GM12878 (cell line): ENCODE measurements at regions not wholly inside any gene's neighbourhood (a gene's known extent, or its start where the extent isn't known, plus 50 kb on each side); places are given as distances from the start of the nearest gene placed in this dataset.

Experiments
- ASH2L ChIP-seq: fragments of 300-600, 200-600 bp; sonication (generic); IDR thresholded peaks from 2 replicates; pipeline ENCODE4 v1.6.1; 2017; ENCODE audit warnings: low read depth, mild to moderate bottlenecking, borderline replicate concordance
- BCLAF1 ChIP-seq: fragments of 450-650 bp; IDR thresholded peaks from 2 replicates; pipeline ENCODE4 v1.6.1; 2017; ENCODE audit warnings: antibody characterized with exemption, mild to moderate bottlenecking, moderate library complexity
- CEBPZ ChIP-seq: fragments of 150-350 bp; IDR thresholded peaks from 2 replicates; pipeline ENCODE4 v1.6.1; 2016; ENCODE audit warnings: low read depth, low read length
- DPF2 ChIP-seq: fragments of 450-650 bp; IDR thresholded peaks from 2 replicates; pipeline ENCODE4 v1.6.1; 2017; ENCODE audit warnings: mild to moderate bottlenecking
- E2F8 ChIP-seq: fragments of 450-650 bp; IDR thresholded peaks from 2 replicates; pipeline ENCODE4 v1.6.1; 2018; ENCODE audit warnings: mild to moderate bottlenecking, low read depth, moderate library complexity; ENCODE audit not compliant: partially characterized antibody
- FOS ChIP-seq: IDR thresholded peaks from 3 replicates; pipeline ENCODE4 v1.6.1; 2011; ENCODE audit warnings: borderline replicate concordance; ENCODE audit not compliant: insufficient read length; ENCODE audit errors: extremely low read depth
- KDM1A ChIP-seq: fragments of 200-600 bp; sonication (generic); IDR thresholded peaks from 2 replicates; pipeline ENCODE4 v1.6.1; 2016; ENCODE audit warnings: borderline replicate concordance
- LARP7 ChIP-seq: fragments of 450-650 bp; IDR thresholded peaks from 2 replicates; pipeline ENCODE4 v1.6.1; 2017; ENCODE audit warnings: mild to moderate bottlenecking
- MYB ChIP-seq: fragments of 150-350 bp; IDR thresholded peaks from 2 replicates; pipeline ENCODE4 v1.6.1; 2014; ENCODE audit warnings: mild to moderate bottlenecking, low read depth, low read length, borderline replicate concordance
- NFYA ChIP-seq: IDR thresholded peaks from 2 replicates; pipeline ENCODE4 v1.6.1; 2011; ENCODE audit warnings: low read depth, mild to moderate bottlenecking, low read length, improper control_type of control experiment, borderline replicate concordance
- NR2F1 ChIP-seq: fragments of 450-650 bp; conservative IDR thresholded peaks from 2 replicates; pipeline ENCODE4 v1.6.1; 2017; ENCODE audit warnings: mild to moderate bottlenecking
- RAD51 ChIP-seq: fragments of 450-650 bp; IDR thresholded peaks from 2 replicates; pipeline ENCODE4 v1.6.1; 2016; ENCODE audit warnings: moderate library complexity, mild to moderate bottlenecking, inconsistent platforms
- RBBP5 ChIP-seq: fragments of 200-600 bp; sonication (generic); conservative IDR thresholded peaks from 2 replicates; pipeline ENCODE4 v1.6.1; 2016
- SMAD1 ChIP-seq: fragments of 450-650 bp; IDR thresholded peaks from 2 replicates; pipeline ENCODE4 v1.6.1; 2018; ENCODE audit warnings: mild to moderate bottlenecking, low read depth; ENCODE audit not compliant: partially characterized antibody
- TBL1XR1 ChIP-seq: IDR thresholded peaks from 2 replicates; pipeline ENCODE4 v1.6.1; 2012; ENCODE audit warnings: low read depth, low read length, improper control_type of control experiment
- TCF3 ChIP-seq: IDR thresholded peaks from 2 replicates; pipeline ENCODE4 v1.6.1; 2012; ENCODE audit warnings: low read depth, mild to moderate bottlenecking, low read length, borderline replicate concordance; ENCODE audit not compliant: insufficient read depth
- TF ChIP-seq, protein P1 (sequence below): IDR thresholded peaks from 2 replicates; pipeline ENCODE4 v1.6.1; 2011; ENCODE audit warnings: mild to moderate bottlenecking, low read depth, low read length, moderate library complexity; ENCODE audit not compliant: insufficient replicate concordance
- TF ChIP-seq, protein P2 (sequence below): IDR thresholded peaks from 2 replicates; pipeline ENCODE4 v1.6.1; 2011; ENCODE audit warnings: low read depth, low read length, improper control_type of control experiment, borderline replicate concordance

GRCh38 chr10:52966904-52967303 is 194.3 kb upstream of the MBL2 start (continued):
- TF ChIP-seq BCLAF1 (no peak), E2F8 (no peak), SMAD1 (no peak), DPF2 (0 out of 2 replicates have a peak, but pooled peaks have one; percentile 17), RAD51 (no peak; the same call in 1 of the 2 replicates), NFYA (no peak), CEBPZ (no peak), MYB (no peak), KDM1A (no peak), FOS (no peak), LARP7 (no peak), TBL1XR1 (no peak), RBBP5 (no peak), ASH2L (no peak), NR2F1 (no peak), TCF3 (no peak)
- TF ChIP-seq, protein P1, sequence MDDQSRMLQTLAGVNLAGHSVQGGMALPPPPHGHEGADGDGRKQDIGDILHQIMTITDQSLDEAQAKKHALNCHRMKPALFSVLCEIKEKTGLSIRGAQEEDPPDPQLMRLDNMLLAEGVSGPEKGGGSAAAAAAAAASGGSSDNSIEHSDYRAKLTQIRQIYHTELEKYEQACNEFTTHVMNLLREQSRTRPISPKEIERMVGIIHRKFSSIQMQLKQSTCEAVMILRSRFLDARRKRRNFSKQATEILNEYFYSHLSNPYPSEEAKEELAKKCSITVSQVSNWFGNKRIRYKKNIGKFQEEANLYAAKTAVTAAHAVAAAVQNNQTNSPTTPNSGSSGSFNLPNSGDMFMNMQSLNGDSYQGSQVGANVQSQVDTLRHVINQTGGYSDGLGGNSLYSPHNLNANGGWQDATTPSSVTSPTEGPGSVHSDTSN: peak; percentile 18
- TF ChIP-seq, protein P2, sequence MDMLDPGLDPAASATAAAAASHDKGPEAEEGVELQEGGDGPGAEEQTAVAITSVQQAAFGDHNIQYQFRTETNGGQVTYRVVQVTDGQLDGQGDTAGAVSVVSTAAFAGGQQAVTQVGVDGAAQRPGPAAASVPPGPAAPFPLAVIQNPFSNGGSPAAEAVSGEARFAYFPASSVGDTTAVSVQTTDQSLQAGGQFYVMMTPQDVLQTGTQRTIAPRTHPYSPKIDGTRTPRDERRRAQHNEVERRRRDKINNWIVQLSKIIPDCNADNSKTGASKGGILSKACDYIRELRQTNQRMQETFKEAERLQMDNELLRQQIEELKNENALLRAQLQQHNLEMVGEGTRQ: no peak
- TF ChIP-seq, all 136 proteins: peak for 7
